SK-N-MC (cell line): ENCODE measurements at regions not wholly inside any gene's neighbourhood (a gene's known extent, or its start where the extent isn't known, plus 50 kb on each side); places are given as distances from the start of the nearest gene placed in this dataset.

Experiments used
- EZH2 ChIP-seq: fragments of 200-600 bp; sonication (generic); IDR thresholded peaks from one replicate; pipeline ENCODE4 v1.6.1; 2017; ENCODE audit warnings: antibody characterized with exemption
- FOXP2 ChIP-seq: optimal IDR thresholded peaks from 2 replicates; pipeline ENCODE3; 2011; ENCODE audit warnings: mild to moderate bottlenecking, moderate library complexity; ENCODE audit not compliant: insufficient read depth; ENCODE audit errors: extremely low read length, control extremely low read depth
- POLR2AphosphoS5 ChIP-seq: IDR thresholded peaks from 2 replicates; pipeline ENCODE4 v1.6.1; 2012; ENCODE audit warnings: mild to moderate bottlenecking, low read depth, low read length, borderline replicate concordance

DNA sequence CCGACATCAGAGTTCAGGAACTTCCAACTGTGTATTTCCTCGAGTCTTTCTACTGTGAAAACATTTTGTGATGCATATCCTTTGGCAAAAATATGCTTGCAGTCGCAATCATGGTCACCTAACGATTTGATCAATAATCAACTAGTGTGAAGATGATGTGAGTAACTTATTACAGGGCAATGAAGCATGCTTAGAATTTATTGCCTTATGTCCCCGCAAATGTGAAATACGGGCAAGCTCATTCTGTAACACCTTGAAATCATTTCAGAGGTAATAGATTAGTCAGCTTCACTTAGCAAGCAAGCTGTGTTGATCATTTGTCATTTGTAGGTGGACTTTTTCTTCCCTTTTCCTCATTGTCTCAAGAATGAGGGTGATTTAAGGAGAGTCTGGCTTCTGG, 67.9 kb upstream of the DOK5 start:
- no peak for TF ChIP-seq EZH2
- TF ChIP-seq POLR2AphosphoS5: no peak
- TF ChIP-seq FOXP2: no peak
